Neural progenitor cell (in vitro differentiated cells): ENCODE measurements at regions not wholly inside any gene's neighbourhood (a gene's known extent, or its start where the extent isn't known, plus 50 kb on each side); places are given as distances from the start of the nearest gene placed in this dataset.

Experiments
- DNase-seq: peaks from one replicate; pipeline ENCODE4 v3.0.0-alpha.2; 2016; ENCODE audit warnings: low spot score
- H2AFZ ChIP-seq: fragments of 200-600 bp; sonication (generic); replicated peaks from 2 replicates; pipeline ENCODE4 v1.6.1; 2016; ENCODE audit warnings: antibody characterized with exemption
- H3F3A ChIP-seq: fragments of 200-600 bp; sonication (generic); 2 replicates; pipeline ENCODE4 v1.6.1; 2016; ENCODE audit warnings: antibody characterized with exemption, low read depth
- H3K27ac ChIP-seq: fragments of 200-600 bp; sonication (generic); 2 replicates; pipeline ENCODE4 v1.5.1; 2016; ENCODE audit warnings: mild to moderate bottlenecking
- H3K27me3 ChIP-seq: fragments of 200-600 bp; sonication (generic); 2 replicates; pipeline ENCODE4 v1.6.1; 2016; ENCODE audit warnings: mild to moderate bottlenecking, moderate library complexity
- H3K36me3 ChIP-seq: fragments of 200-600 bp; sonication (generic); 2 replicates; pipeline ENCODE4 v1.5.1; 2016
- H3K4me1 ChIP-seq: fragments of 200-600 bp; sonication (generic); 2 replicates; pipeline ENCODE4 v1.6.1; 2016; ENCODE audit warnings: mixed run types
- H3K4me2 ChIP-seq: fragments of 200-600 bp; sonication (generic); 2 replicates; pipeline ENCODE4 v1.6.1; 2016
- H3K4me3 ChIP-seq: fragments of 200-600 bp; sonication (generic); 2 replicates; pipeline ENCODE4 v1.5.1; 2016
- H3K79me2 ChIP-seq: fragments of 200-600 bp; sonication (generic); 2 replicates; pipeline ENCODE4 v1.6.1; 2016; ENCODE audit warnings: low read depth
- H3K9ac ChIP-seq: fragments of 200-600 bp; sonication (generic); 2 replicates; pipeline ENCODE4 v1.6.1; 2016
- H3K9me3 ChIP-seq: fragments of 200-600 bp; sonication (generic); 2 replicates; pipeline ENCODE4 v1.5.1; 2016; ENCODE audit warnings: low read depth
- H4K20me1 ChIP-seq: fragments of 200-600 bp; sonication (generic); 2 replicates; pipeline ENCODE4 v1.6.1; 2016; ENCODE audit warnings: low read depth
- H3K27ac Mint-ChIP-seq: 3 replicates; pipeline ENCODE4 v1.8.0; 2021; ENCODE audit warnings: mixed read lengths
- H3K27me3 Mint-ChIP-seq: 2 replicates; pipeline ENCODE4 v1.8.0; 2022; ENCODE audit warnings: low read depth, mild to moderate bottlenecking, inconsistent platforms, moderate library complexity, mixed read lengths; ENCODE audit not compliant: insufficient read depth
- H3K36me3 Mint-ChIP-seq: 3 replicates; pipeline ENCODE4 v1.8.0; 2021; ENCODE audit warnings: mixed read lengths
- H3K4me1 Mint-ChIP-seq: 3 replicates; pipeline ENCODE4 v1.8.0; 2021; ENCODE audit warnings: mixed read lengths
- H3K4me3 Mint-ChIP-seq: 3 replicates; pipeline ENCODE4 v1.8.0; 2021; ENCODE audit warnings: mild to moderate bottlenecking, moderate library complexity, mixed read lengths
- H3K9me3 Mint-ChIP-seq: 3 replicates; pipeline ENCODE4 v1.8.0; 2020; ENCODE audit warnings: mixed read lengths
- CTCF ChIP-seq: fragments of 200-600 bp; sonication (generic); IDR thresholded peaks from 2 replicates; pipeline ENCODE4 v1.5.1; 2017; ENCODE audit warnings: antibody characterized with exemption, mild to moderate bottlenecking
- EZH2 ChIP-seq: fragments of 200-600 bp; sonication (generic); IDR thresholded peaks from 2 replicates; pipeline ENCODE4 v1.6.1; 2017; ENCODE audit warnings: antibody characterized with exemption, mild to moderate bottlenecking, moderate library complexity
- EZH2phosphoT487 ChIP-seq: fragments of 200-600 bp; sonication (generic); IDR thresholded peaks from 2 replicates; pipeline ENCODE4 v1.6.1; 2017; ENCODE audit warnings: antibody characterized with exemption

- no peak overlapping the region for H3K4me2 ChIP-seq
- H3K9me3 Mint-ChIP-seq, result peaks cover 19% of the 10 kb centered on the region
- no peak overlapping the region for H3K27ac Mint-ChIP-seq
- H3K9ac ChIP-seq, result no peak overlapping the region
- H3K4me1 ChIP-seq, result peaks cover 18% of the 10 kb centered on the region
- H4K20me1 ChIP-seq, result peaks cover 21% of the 10 kb centered on the region
- no peak overlapping the region for H3K27ac ChIP-seq
- peak overlapping the region; percentile 89 for H3K4me3 Mint-ChIP-seq
- peaks cover 3% of the 10 kb centered on the region for H3K36me3 ChIP-seq
- peaks cover 5% of the 10 kb centered on the region for H3K27me3 ChIP-seq
- peaks cover 19% of the 10 kb centered on the region for H3K79me2 ChIP-seq
- H3K27me3 Mint-ChIP-seq, result peaks cover 6% of the 10 kb centered on the region
- no peak for DNase-seq
- H2AFZ ChIP-seq, result no peak overlapping the region
- H3K4me1 Mint-ChIP-seq, result peaks cover 11% of the 10 kb centered on the region
- peaks cover 6% of the 10 kb centered on the region for H3K9me3 ChIP-seq
- TF ChIP-seq CTCF, result no peak
- TF ChIP-seq EZH2phosphoT487, result no peak
- TF ChIP-seq EZH2, result no peak
- peaks cover 9% of the 10 kb centered on the region for H3K36me3 Mint-ChIP-seq
- H3K4me3 ChIP-seq, result no peak overlapping the region
- peaks cover 19% of the 10 kb centered on the region for H3F3A ChIP-seq
Observed at GRCh38 chr22:48573766-48574165, 1253.9 kb downstream of the BRD1 start.

GRCh38 chr22:48572951-48573350 is 1254.7 kb downstream of the BRD1 start:
- H3K4me2 ChIP-seq, result no peak overlapping the region
- H3K4me1 ChIP-seq, result peaks cover 10% of the 10 kb centered on the region
- H3K36me3 ChIP-seq, result peaks cover 3% of the 10 kb centered on the region
- H4K20me1 ChIP-seq, result peaks cover 12% of the 10 kb centered on the region
- H3F3A ChIP-seq, result peaks cover 11% of the 10 kb centered on the region
- no peak overlapping the region for H3K27ac ChIP-seq
- peaks cover 11% of the 10 kb centered on the region for H3K79me2 ChIP-seq
- Mint-ChIP-seq H3K4me1 (peaks cover 4% of the 10 kb centered on the region), H3K27ac (no peak overlapping the region), H3K4me3 (no peak overlapping the region), H3K9me3 (peaks cover 24% of the 10 kb centered on the region), H3K36me3 (peaks cover 12% of the 10 kb centered on the region), H3K27me3 (peaks cover 8% of the 10 kb centered on the region)
- TF ChIP-seq EZH2 (no peak), EZH2phosphoT487 (no peak), CTCF (no peak)
- peaks cover 5% of the 10 kb centered on the region for H3K27me3 ChIP-seq
- no peak overlapping the region for H3K9ac ChIP-seq
- DNase-seq, result no peak
- no peak overlapping the region for H2AFZ ChIP-seq
- peaks cover 6% of the 10 kb centered on the region for H3K9me3 ChIP-seq
- H3K4me3 ChIP-seq, result no peak overlapping the region

- H3K4me3 ChIP-seq, result no peak overlapping the region
- no peak overlapping the region for H2AFZ ChIP-seq
- Mint-ChIP-seq H3K4me1 (peaks cover 2% of the 10 kb centered on the region), H3K36me3 (peaks cover 12% of the 10 kb centered on the region), H3K27ac (no peak overlapping the region), H3K4me3 (no peak overlapping the region), H3K9me3 (peaks cover 26% of the 10 kb centered on the region), H3K27me3 (peaks cover 8% of the 10 kb centered on the region)
- no peak overlapping the region for H3K4me2 ChIP-seq
- H3K79me2 ChIP-seq, result no peaks in the 10 kb centered on the region
- peaks cover 6% of the 10 kb centered on the region for H3K9me3 ChIP-seq
- no peaks in the 10 kb centered on the region for H3F3A ChIP-seq
- H3K36me3 ChIP-seq, result peaks cover 3% of the 10 kb centered on the region
- H3K27ac ChIP-seq, result no peak overlapping the region
- H3K9ac ChIP-seq, result no peak overlapping the region
- no peaks in the 10 kb centered on the region for H4K20me1 ChIP-seq
- no peak for DNase-seq
- TF ChIP-seq EZH2, result no peak
- no peak for TF ChIP-seq EZH2phosphoT487
- TF ChIP-seq CTCF, result no peak
- peaks cover 4% of the 10 kb centered on the region for H3K4me1 ChIP-seq
- H3K27me3 ChIP-seq, result peaks cover 5% of the 10 kb centered on the region
Observed at GRCh38 chr22:48570912-48571311, 1256.8 kb downstream of the BRD1 start.
